H1 (cell line): ENCODE measurements at regions not wholly inside any gene's neighbourhood (a gene's known extent, or its start where the extent isn't known, plus 50 kb on each side); places are given as distances from the start of the nearest gene placed in this dataset.

Experiments used
- SP4 ChIP-seq: IDR thresholded peaks from 2 replicates; pipeline ENCODE4 v1.6.1; 2012; ENCODE audit warnings: low read length, inconsistent platforms
- TAF7 ChIP-seq: optimal IDR thresholded peaks from 2 replicates; pipeline ENCODE3; 2011; ENCODE audit warnings: low read depth, mild to moderate bottlenecking, inconsistent platforms, low read length, moderate library complexity, borderline replicate concordance
- TCF12 ChIP-seq: IDR thresholded peaks from 2 replicates; pipeline ENCODE4 v1.6.1; 2011; ENCODE audit warnings: low read depth, mild to moderate bottlenecking, low read length

- TF ChIP-seq SP4 (no peak), TCF12 (no peak), TAF7 (no peak)
These were observed 51.2 kb upstream of the KMT2E start (continued) for GRCh38 chr7:104962781-104963180.
